GM12878 (cell line): ENCODE measurements at regions not wholly inside any gene's neighbourhood (a gene's known extent, or its start where the extent isn't known, plus 50 kb on each side); places are given as distances from the start of the nearest gene placed in this dataset.

Experiments
- ATAC-seq: fragments of 200-7000 bp; cut with Tn5 transposase; 3 replicates; pipeline ENCODE4 v1.9.1; 2020; ENCODE audit warnings: mild to moderate bottlenecking, moderate library complexity
- BruUV-seq: library from RNA; stranded (reverse); fragments of 400-500 nt; replicated peaks from 2 replicates; lab custom pipeline; 2021; lab: Mats Ljungman, UMichigan
- CTCF ChIA-PET: fragments of 300-600 bp; sonication (Branson Sonifier 250); formaldehyde crosslinking; extraction: SDS; loops from one replicate; lab custom pipeline; 2021; ENCODE audit warnings: inconsistent platforms; lab: Yijun Ruan, JAX
- POLR2A ChIA-PET: fragments of 350-600 bp; formaldehyde crosslinking; extraction: SDS; loops from one replicate; lab custom pipeline; 2021; ENCODE audit warnings: inconsistent platforms; lab: Charles Lee
- RAD21 ChIA-PET: fragments of 300-600 bp; sonication (Branson Sonifier 250); formaldehyde crosslinking; loops from one replicate; lab custom pipeline; 2023; ENCODE audit warnings: antibody characterized with exemption; ENCODE audit not compliant: unreplicated experiment; lab: Charles Lee
- SMC1A ChIA-PET: fragments of 300-600 bp; sonication (Branson Sonifier 250); formaldehyde crosslinking; loops from one replicate; lab custom pipeline; 2023; ENCODE audit not compliant: unreplicated experiment, uncharacterized antibody; lab: Charles Lee
- DNase-seq: peaks from one replicate; pipeline ENCODE4 v3.0.0-alpha.2; 2011; ENCODE audit warnings: low read depth, low spot score
- FAIRE-seq: peaks from 3 replicates; lab custom pipeline; 2011; peaks lifted over from hg19 to GRCh38; lab: Jason Lieb, UNC
- H2AFZ ChIP-seq: 2 replicates; pipeline ENCODE4 v1.6.0; 2011; ENCODE audit warnings: low read depth, low read length, control low read depth; ENCODE audit not compliant: control insufficient read depth
- H3K27ac ChIP-seq: 2 replicates; pipeline ENCODE4 v1.5.1; 2011; ENCODE audit warnings: control low read depth; ENCODE audit not compliant: control insufficient read depth, insufficient read depth
- H3K27me3 ChIP-seq, 2 experiments: replicated peaks in 1 of 2; 2 replicates each; pipeline versions ENCODE4 v1.6.0 to v1.6.1; 2011; ENCODE audit warnings: low read length in 1 of 2; ENCODE audit not compliant: control insufficient read depth in 2 of 2, insufficient read depth in 2 of 2
- H3K36me3 ChIP-seq, 2 experiments: 2 replicates each; pipeline ENCODE4 v1.5.1; 2011; ENCODE audit warnings: low read length in 1 of 2; ENCODE audit not compliant: control insufficient read depth in 2 of 2, insufficient read depth in 2 of 2
- H3K4me1 ChIP-seq: 2 replicates; pipeline ENCODE4 v1.6.1; 2011; ENCODE audit warnings: mild to moderate bottlenecking, low read length, moderate library complexity, mixed read lengths; ENCODE audit not compliant: control insufficient read depth, insufficient read depth
- H3K4me2 ChIP-seq: 2 replicates; pipeline ENCODE4 v1.6.0; 2011; ENCODE audit warnings: control low read depth; ENCODE audit not compliant: control insufficient read depth, insufficient read depth
- H3K4me3 ChIP-seq: fragments of 200-600 bp; sonication (generic); 2 replicates; pipeline ENCODE4 v1.5.1; 2016
- H3K79me2 ChIP-seq: 2 replicates; pipeline ENCODE4 v1.6.0; 2011; ENCODE audit warnings: low read length; ENCODE audit not compliant: control insufficient read depth, insufficient read depth
- H3K9ac ChIP-seq: 2 replicates; pipeline ENCODE4 v1.8.0; 2011; ENCODE audit warnings: low read length, control low read depth, mixed read lengths; ENCODE audit not compliant: control insufficient read depth, insufficient read depth
- H3K9me3 ChIP-seq: replicated peaks from 3 replicates; pipeline ENCODE4 v1.5.1; 2011; ENCODE audit warnings: mild to moderate bottlenecking, low read length; ENCODE audit not compliant: control insufficient read depth, insufficient read depth
- H4K20me1 ChIP-seq: 2 replicates; pipeline ENCODE4 v1.6.0; 2011; ENCODE audit not compliant: control insufficient read depth, insufficient read depth
- CBX3 ChIP-seq: fragments of 200-600 bp; sonication (generic); IDR thresholded peaks from 2 replicates; pipeline ENCODE4 v1.6.1; 2016; ENCODE audit warnings: low read depth, borderline replicate concordance
- EGR1 ChIP-seq, 2 experiments: IDR thresholded peaks; 1 replicate in 1 of 2; 2 replicates in 1 of 2; pipeline ENCODE4 v1.6.1; 2011 to 2012; ENCODE audit warnings: low read depth in 2 of 2, low read length in 2 of 2, borderline replicate concordance in 1 of 2, mild to moderate bottlenecking in 1 of 2, moderate library complexity in 1 of 2
- ESRRA ChIP-seq: IDR thresholded peaks from 2 replicates; pipeline ENCODE4 v1.6.1; 2012; ENCODE audit warnings: mild to moderate bottlenecking, low read length, improper control_type of control experiment
- MTA2 ChIP-seq: fragments of 450-650 bp; IDR thresholded peaks from 2 replicates; pipeline ENCODE4 v1.6.1; 2016; ENCODE audit warnings: low read depth, mild to moderate bottlenecking, moderate library complexity
- NFXL1 ChIP-seq: fragments of 450-650 bp; IDR thresholded peaks from 2 replicates; pipeline ENCODE4 v1.6.1; 2017; ENCODE audit warnings: antibody characterized with exemption, mild to moderate bottlenecking, borderline replicate concordance
- SREBF2 ChIP-seq: IDR thresholded peaks from 2 replicates; pipeline ENCODE4 v1.6.1; 2012; ENCODE audit warnings: mild to moderate bottlenecking, low read length
- TARDBP ChIP-seq: IDR thresholded peaks from 2 replicates; pipeline ENCODE4 v1.6.1; 2016; ENCODE audit warnings: borderline replicate concordance
- TBL1XR1 ChIP-seq: IDR thresholded peaks from 2 replicates; pipeline ENCODE4 v1.6.1; 2012; ENCODE audit warnings: low read depth, low read length, improper control_type of control experiment
- TCF3 ChIP-seq: IDR thresholded peaks from 2 replicates; pipeline ENCODE4 v1.6.1; 2012; ENCODE audit warnings: low read depth, mild to moderate bottlenecking, low read length, borderline replicate concordance; ENCODE audit not compliant: insufficient read depth
- TCF7 ChIP-seq: IDR thresholded peaks from 2 replicates; pipeline ENCODE4 v1.6.1; 2014; ENCODE audit warnings: antibody characterized with exemption, borderline replicate concordance
- ZNF24 ChIP-seq: fragments of 450-650 bp; IDR thresholded peaks from 2 replicates; pipeline ENCODE4 v1.6.1; 2017; ENCODE audit warnings: antibody characterized with exemption, mild to moderate bottlenecking
- WGBS: methylation state at CpG from one replicate; pipeline ENCODE4 v1.1.6; 2016; ENCODE audit warnings: low lambda C conversion rate; ENCODE audit not compliant: insufficient replicate concordance, insufficient coverage; ENCODE audit errors: missing lambda C conversion rate; 5-methylcytosine and 5-hydroxymethylcytosine counted together
- in situ Hi-C: fragments of 300-500 bp; cut with MboI; formaldehyde crosslinking; loops from 9 replicates; pipeline ENCODE4 v1.14.3; 2018; ENCODE audit warnings: mixed read lengths
- intact Hi-C: fragments of 100-400 bp; cut with micrococcal nuclease; formaldehyde crosslinking; loops from one replicate; pipeline ENCODE4 v1.14.2; 2022; ENCODE audit not compliant: unreplicated experiment
- TF ChIP-seq, protein P1 (sequence below): IDR thresholded peaks from 2 replicates; pipeline ENCODE4 v1.6.1; 2012; ENCODE audit warnings: improper control_type of control experiment, low read depth, low read length; ENCODE audit not compliant: insufficient replicate concordance
- TF ChIP-seq, protein P2 (sequence below): fragments of 450-650 bp; formaldehyde crosslinking; IDR thresholded peaks from 2 replicates; pipeline ENCODE4 v1.4.0; 2020; ENCODE audit warnings: mild to moderate bottlenecking, moderate library complexity

DNA sequence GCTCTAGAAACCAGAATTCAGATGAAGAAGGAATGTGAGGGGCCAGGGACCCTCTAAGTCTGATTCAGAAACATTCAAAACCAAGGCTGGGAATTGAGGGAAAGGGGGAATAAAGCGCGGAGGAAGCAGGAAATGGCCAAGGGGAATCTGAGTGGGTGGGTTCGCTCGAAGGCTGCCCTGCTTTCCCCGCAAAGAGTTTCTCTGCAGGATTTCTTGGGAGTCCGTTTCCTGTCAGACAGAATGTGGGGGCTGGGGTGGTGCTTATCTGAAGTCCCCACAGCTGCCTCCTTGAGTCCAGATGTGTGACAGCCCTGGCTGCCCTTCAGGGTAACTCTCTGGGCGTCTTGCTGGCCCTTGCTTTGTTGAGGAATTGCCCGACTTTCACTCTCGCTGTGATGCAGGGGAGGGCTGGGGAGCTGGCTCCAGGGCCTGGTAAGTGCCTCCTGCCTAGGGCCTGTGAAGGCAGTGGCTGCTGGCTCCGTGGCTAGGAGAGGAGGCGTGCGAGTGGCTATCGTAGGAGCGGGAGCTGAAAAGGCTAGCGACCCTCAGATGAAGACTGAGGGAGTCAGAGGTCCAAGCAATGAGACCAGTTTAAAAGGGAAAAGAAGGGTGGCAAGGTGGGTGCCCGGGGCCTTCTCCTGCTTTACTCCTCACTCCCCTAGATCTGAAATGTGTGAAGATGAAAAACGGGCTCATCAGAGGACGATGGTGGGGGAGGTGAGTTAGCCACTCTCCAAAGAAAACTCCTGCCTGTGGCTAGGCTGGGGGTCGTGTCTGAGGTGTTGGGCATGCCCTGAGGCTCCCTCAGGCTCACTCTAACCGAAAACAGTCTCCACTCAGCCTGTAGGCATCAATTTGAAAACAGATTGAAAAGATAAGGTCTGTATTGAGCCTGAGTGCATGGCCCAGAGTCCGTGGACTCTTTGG lies 143.9 kb upstream of the UMPS start:
- ATAC-seq, result peak; percentile 21
- no peaks in the 10 kb centered on the region for H3K36me3 ChIP-seq
- no peak overlapping the region for H3K4me3 ChIP-seq
- H3K79me2 ChIP-seq, result no peaks in the 10 kb centered on the region
- ChIA-PET SMC1A (interaction anchor here (0.6 to 3.6 kb wide), 10 partner anchors 10 to 752 kb away, joined by 3 to 19 read pairs (median 4); no protein-coding TSS in a partner anchor), POLR2A (interaction anchor here (1.0 to 1.5 kb wide), 5 partner anchors 9 to 66 kb away, joined by 3 to 5 read pairs (median 3); no protein-coding TSS in a partner anchor), CTCF (interaction anchor here (1.0 to 2.4 kb wide), 4 partner anchors 10 to 43 kb away, joined by 3 to 7 read pairs (median 4); no protein-coding TSS in a partner anchor), RAD21 (interaction anchor here (1.0 to 6.0 kb wide), 5 partner anchors 9 to 50 kb away, joined by 3 to 21 read pairs (median 10); no protein-coding TSS in a partner anchor)
- H2AFZ ChIP-seq, result no peak overlapping the region
- DNase-seq, result no peak
- no TSS peak for BruUV-seq
- WGBS, result 48% methylated on average over 21 of the region's 21 CpGs
- no peak overlapping the region for H3K9ac ChIP-seq
- peaks cover 7% of the 10 kb centered on the region for H3K4me1 ChIP-seq
- H3K4me2 ChIP-seq, result peak overlapping the region; percentile 32; the same call in 1 of the 2 replicates
- intact Hi-C loops, result loop anchor here (5.0 kb wide), 1 partner anchor 66 kb away; no protein-coding TSS in a partner anchor
- in situ Hi-C loops, result no loop called here
- H3K27me3 ChIP-seq, result peaks cover 3 to 10% of the 10 kb centered on the region in 2 experiments; a peak in 2 of 4 replicates
- H3K9me3 ChIP-seq, result no peaks in the 10 kb centered on the region
- no peak overlapping the region for H3K27ac ChIP-seq
- FAIRE-seq, result no peak
- no peaks in the 10 kb centered on the region for H4K20me1 ChIP-seq
- TF ChIP-seq, protein P1, sequence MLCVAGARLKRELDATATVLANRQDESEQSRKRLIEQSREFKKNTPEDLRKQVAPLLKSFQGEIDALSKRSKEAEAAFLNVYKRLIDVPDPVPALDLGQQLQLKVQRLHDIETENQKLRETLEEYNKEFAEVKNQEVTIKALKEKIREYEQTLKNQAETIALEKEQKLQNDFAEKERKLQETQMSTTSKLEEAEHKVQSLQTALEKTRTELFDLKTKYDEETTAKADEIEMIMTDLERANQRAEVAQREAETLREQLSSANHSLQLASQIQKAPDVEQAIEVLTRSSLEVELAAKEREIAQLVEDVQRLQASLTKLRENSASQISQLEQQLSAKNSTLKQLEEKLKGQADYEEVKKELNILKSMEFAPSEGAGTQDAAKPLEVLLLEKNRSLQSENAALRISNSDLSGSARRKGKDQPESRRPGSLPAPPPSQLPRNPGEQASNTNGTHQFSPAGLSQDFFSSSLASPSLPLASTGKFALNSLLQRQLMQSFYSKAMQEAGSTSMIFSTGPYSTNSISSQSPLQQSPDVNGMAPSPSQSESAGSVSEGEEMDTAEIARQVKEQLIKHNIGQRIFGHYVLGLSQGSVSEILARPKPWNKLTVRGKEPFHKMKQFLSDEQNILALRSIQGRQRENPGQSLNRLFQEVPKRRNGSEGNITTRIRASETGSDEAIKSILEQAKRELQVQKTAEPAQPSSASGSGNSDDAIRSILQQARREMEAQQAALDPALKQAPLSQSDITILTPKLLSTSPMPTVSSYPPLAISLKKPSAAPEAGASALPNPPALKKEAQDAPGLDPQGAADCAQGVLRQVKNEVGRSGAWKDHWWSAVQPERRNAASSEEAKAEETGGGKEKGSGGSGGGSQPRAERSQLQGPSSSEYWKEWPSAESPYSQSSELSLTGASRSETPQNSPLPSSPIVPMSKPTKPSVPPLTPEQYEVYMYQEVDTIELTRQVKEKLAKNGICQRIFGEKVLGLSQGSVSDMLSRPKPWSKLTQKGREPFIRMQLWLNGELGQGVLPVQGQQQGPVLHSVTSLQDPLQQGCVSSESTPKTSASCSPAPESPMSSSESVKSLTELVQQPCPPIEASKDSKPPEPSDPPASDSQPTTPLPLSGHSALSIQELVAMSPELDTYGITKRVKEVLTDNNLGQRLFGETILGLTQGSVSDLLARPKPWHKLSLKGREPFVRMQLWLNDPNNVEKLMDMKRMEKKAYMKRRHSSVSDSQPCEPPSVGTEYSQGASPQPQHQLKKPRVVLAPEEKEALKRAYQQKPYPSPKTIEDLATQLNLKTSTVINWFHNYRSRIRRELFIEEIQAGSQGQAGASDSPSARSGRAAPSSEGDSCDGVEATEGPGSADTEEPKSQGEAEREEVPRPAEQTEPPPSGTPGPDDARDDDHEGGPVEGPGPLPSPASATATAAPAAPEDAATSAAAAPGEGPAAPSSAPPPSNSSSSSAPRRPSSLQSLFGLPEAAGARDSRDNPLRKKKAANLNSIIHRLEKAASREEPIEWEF, result no peak
- no peak for TF ChIP-seq SREBF2
- no peak for TF ChIP-seq MTA2
- TF ChIP-seq TCF3, result no peak
- no peak for TF ChIP-seq ZNF24
- TF ChIP-seq EGR1 (IDR thresholded peaks at IDR 0.05; ENCODE audit: borderline replicate concordance in 1 of 2, low read depth in 2 of 2, low read length in 2 of 2), result no peak
- TF ChIP-seq NFXL1, result no peak
- TF ChIP-seq TCF7, result no peak
- TF ChIP-seq, protein P2, sequence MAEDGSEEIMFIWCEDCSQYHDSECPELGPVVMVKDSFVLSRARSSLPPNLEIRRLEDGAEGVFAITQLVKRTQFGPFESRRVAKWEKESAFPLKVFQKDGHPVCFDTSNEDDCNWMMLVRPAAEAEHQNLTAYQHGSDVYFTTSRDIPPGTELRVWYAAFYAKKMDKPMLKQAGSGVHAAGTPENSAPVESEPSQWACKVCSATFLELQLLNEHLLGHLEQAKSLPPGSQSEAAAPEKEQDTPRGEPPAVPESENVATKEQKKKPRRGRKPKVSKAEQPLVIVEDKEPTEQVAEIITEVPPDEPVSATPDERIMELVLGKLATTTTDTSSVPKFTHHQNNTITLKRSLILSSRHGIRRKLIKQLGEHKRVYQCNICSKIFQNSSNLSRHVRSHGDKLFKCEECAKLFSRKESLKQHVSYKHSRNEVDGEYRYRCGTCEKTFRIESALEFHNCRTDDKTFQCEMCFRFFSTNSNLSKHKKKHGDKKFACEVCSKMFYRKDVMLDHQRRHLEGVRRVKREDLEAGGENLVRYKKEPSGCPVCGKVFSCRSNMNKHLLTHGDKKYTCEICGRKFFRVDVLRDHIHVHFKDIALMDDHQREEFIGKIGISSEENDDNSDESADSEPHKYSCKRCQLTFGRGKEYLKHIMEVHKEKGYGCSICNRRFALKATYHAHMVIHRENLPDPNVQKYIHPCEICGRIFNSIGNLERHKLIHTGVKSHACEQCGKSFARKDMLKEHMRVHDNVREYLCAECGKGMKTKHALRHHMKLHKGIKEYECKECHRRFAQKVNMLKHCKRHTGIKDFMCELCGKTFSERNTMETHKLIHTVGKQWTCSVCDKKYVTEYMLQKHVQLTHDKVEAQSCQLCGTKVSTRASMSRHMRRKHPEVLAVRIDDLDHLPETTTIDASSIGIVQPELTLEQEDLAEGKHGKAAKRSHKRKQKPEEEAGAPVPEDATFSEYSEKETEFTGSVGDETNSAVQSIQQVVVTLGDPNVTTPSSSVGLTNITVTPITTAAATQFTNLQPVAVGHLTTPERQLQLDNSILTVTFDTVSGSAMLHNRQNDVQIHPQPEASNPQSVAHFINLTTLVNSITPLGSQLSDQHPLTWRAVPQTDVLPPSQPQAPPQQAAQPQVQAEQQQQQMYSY (CRISPR knock-in tag), result no peak
- TF ChIP-seq TARDBP, result no peak
- TF ChIP-seq TBL1XR1, result no peak
- TF ChIP-seq CBX3, result no peak
- TF ChIP-seq ESRRA, result no peak
